ENCODE measurements at regions not wholly inside any gene's neighbourhood (a gene's known extent, or its start where the extent isn't known, plus 50 kb on each side); places are given as distances from the start of the nearest gene placed in this dataset.

- Histone ChIP-seq H3K4me2 (ENCODE audit: insufficient read depth, low read length) (no peak overlapping the region), H3K36me3 (ENCODE audit: insufficient read depth, low read length) (no peaks in the 10 kb centered on the region), H3K4me3 (ENCODE audit: low read depth in 1 of 2, low read length in 2 of 2) (no peak overlapping the region), H4K20me1 (ENCODE audit: insufficient read depth, low read length) (peaks cover 3% of the 10 kb centered on the region), H3K4me1 (ENCODE audit: insufficient read depth, low read length) (no peaks in the 10 kb centered on the region), H3K27me3 (ENCODE audit: insufficient read depth, low read length, poor library complexity) (no peaks in the 10 kb centered on the region), H3K79me2 (ENCODE audit: insufficient read depth, low read length) (no peaks in the 10 kb centered on the region), H3K9me3 (ENCODE audit: insufficient read depth, low read length, severe bottlenecking) (no peaks in the 10 kb centered on the region), H3K27ac (ENCODE audit: low read length) (no peak overlapping the region), H2AFZ (ENCODE audit: low read depth, low read length) (no peak overlapping the region), H3K9ac (ENCODE audit: low read depth, low read length) (no peak overlapping the region)
- TF ChIP-seq EZH2 (IDR thresholded peaks at IDR 0.05; ENCODE audit: borderline replicate concordance, low read depth, low read length, severe bottlenecking), result no peak
- no peak for TF ChIP-seq CTCF (IDR thresholded peaks at IDR 0.05; ENCODE audit: borderline replicate concordance, extremely low read depth, low read length, poor library complexity, severe bottlenecking)
- ATAC-seq (ENCODE audit: insufficient read depth, low read depth) (no peak), DNase-seq (no peak)
Measured at GRCh38 chr14:104387022-104388010, 192.2 kb upstream of the C14orf180 start.

- no peak overlapping the region for H3K4me3 ChIP-seq (ENCODE audit: low read depth in 1 of 2, low read length in 2 of 2)
- H3K27ac ChIP-seq (ENCODE audit: low read length), result no peak overlapping the region
- H3K4me2 ChIP-seq (ENCODE audit: insufficient read depth, low read length), result no peak overlapping the region
- no peaks in the 10 kb centered on the region for H3K9me3 ChIP-seq (ENCODE audit: insufficient read depth, low read length, severe bottlenecking)
- H3K27me3 ChIP-seq (ENCODE audit: insufficient read depth, low read length, poor library complexity), result no peaks in the 10 kb centered on the region
- DNase-seq, result no peak
- TF ChIP-seq CTCF (IDR thresholded peaks at IDR 0.05; ENCODE audit: borderline replicate concordance, extremely low read depth, low read length, poor library complexity, severe bottlenecking) (no peak), EZH2 (IDR thresholded peaks at IDR 0.05; ENCODE audit: borderline replicate concordance, low read depth, low read length, severe bottlenecking) (no peak)
- no peak for ATAC-seq (ENCODE audit: insufficient read depth, low read depth)
- H2AFZ ChIP-seq (ENCODE audit: low read depth, low read length), result no peak overlapping the region
- peaks cover 3% of the 10 kb centered on the region for H4K20me1 ChIP-seq (ENCODE audit: insufficient read depth, low read length)
- H3K9ac ChIP-seq (ENCODE audit: low read depth, low read length), result no peak overlapping the region
- H3K36me3 ChIP-seq (ENCODE audit: insufficient read depth, low read length), result no peaks in the 10 kb centered on the region
- H3K79me2 ChIP-seq (ENCODE audit: insufficient read depth, low read length), result no peaks in the 10 kb centered on the region
- no peaks in the 10 kb centered on the region for H3K4me1 ChIP-seq (ENCODE audit: insufficient read depth, low read length)
Measured at GRCh38 chr14:104388011-104388521, 191.5 kb upstream of the C14orf180 start.

- Histone ChIP-seq H3K36me3 (ENCODE audit: insufficient read depth, low read length) (no peaks in the 10 kb centered on the region), H3K4me1 (ENCODE audit: insufficient read depth, low read length) (no peaks in the 10 kb centered on the region), H3K9ac (ENCODE audit: low read depth, low read length) (no peak overlapping the region), H3K4me2 (ENCODE audit: insufficient read depth, low read length) (no peak overlapping the region), H3K79me2 (ENCODE audit: insufficient read depth, low read length) (no peaks in the 10 kb centered on the region), H3K4me3 (ENCODE audit: low read depth in 1 of 2, low read length in 2 of 2) (no peak overlapping the region), H3K27me3 (ENCODE audit: insufficient read depth, low read length, poor library complexity) (no peaks in the 10 kb centered on the region), H3K9me3 (ENCODE audit: insufficient read depth, low read length, severe bottlenecking) (no peaks in the 10 kb centered on the region), H3K27ac (ENCODE audit: low read length) (no peak overlapping the region), H4K20me1 (ENCODE audit: insufficient read depth, low read length) (peaks cover 3% of the 10 kb centered on the region), H2AFZ (ENCODE audit: low read depth, low read length) (no peak overlapping the region)
- TF ChIP-seq CTCF (IDR thresholded peaks at IDR 0.05; ENCODE audit: borderline replicate concordance, extremely low read depth, low read length, poor library complexity, severe bottlenecking) (no peak), EZH2 (IDR thresholded peaks at IDR 0.05; ENCODE audit: borderline replicate concordance, low read depth, low read length, severe bottlenecking) (no peak)
- DNase-seq (no peak), ATAC-seq (ENCODE audit: insufficient read depth, low read depth) (no peak)
Measured at GRCh38 chr14:104388541-104389325, 190.8 kb upstream of the C14orf180 start.
